B cell (primary cell): ENCODE measurements at regions not wholly inside any gene's neighbourhood (a gene's known extent, or its start where the extent isn't known, plus 50 kb on each side); places are given as distances from the start of the nearest gene placed in this dataset.

ENCODE experiments used
- ATAC-seq: fragments of 200-7000 bp; cut with Tn5 transposase; one replicate; pipeline ENCODE4 v1.10.0; 2021; ENCODE audit warnings: low read depth, mild to moderate bottlenecking, moderate number of reproducible peaks, moderate library complexity
- CTCF ChIA-PET: fragments of 350-600 bp; sonication (Branson Sonifier 250); formaldehyde crosslinking; loops from one replicate; lab custom pipeline; 2021; ENCODE audit warnings: antibody characterized with exemption, inconsistent platforms; lab: Charles Lee
- POLR2A ChIA-PET: fragments of 350-600 bp; sonication (Branson Sonifier 250); formaldehyde crosslinking; loops from one replicate; lab custom pipeline; 2021; ENCODE audit warnings: antibody characterized with exemption; lab: Charles Lee
- DNase-seq: peaks from one replicate; pipeline ENCODE4 v3.0.0; 2013
- H2AFZ ChIP-seq: 2 replicates; pipeline ENCODE4 v1.6.1; 2012; ENCODE audit warnings: mild to moderate bottlenecking, low read depth, low read length; ENCODE audit not compliant: insufficient read depth, poor library complexity, severe bottlenecking
- H3K27ac ChIP-seq, 2 donors: 1 replicate in 1 of 2; 2 replicates in 1 of 2; pipeline ENCODE4 v1.5.1; 2012 to 2013; ENCODE audit warnings: low read length in 2 of 2, mild to moderate bottlenecking in 2 of 2, moderate library complexity in 1 of 2
- H3K27me3 ChIP-seq, 4 experiments: fragments of 200-600 bp in 1 of 4; sonication (generic) in 1 of 4; replicated peaks in 1 of 4; 1 replicate in 2 of 4; 2 replicates in 2 of 4; pipeline versions ENCODE4 v1.6.1 to v1.7.0; 2013 to 2016; ENCODE audit warnings: low read length in 3 of 4, mild to moderate bottlenecking in 2 of 4, mixed read lengths in 1 of 4, moderate library complexity in 1 of 4; ENCODE audit not compliant: insufficient read depth in 4 of 4, control insufficient read depth in 3 of 4; ENCODE audit errors: control extremely low read depth in 1 of 4
- H3K36me3 ChIP-seq, 2 experiments: replicated peaks in 1 of 2; 1 replicate in 1 of 2; 2 replicates in 1 of 2; pipeline versions ENCODE4 v1.6.1 to v1.7.1; 2013; ENCODE audit warnings: low read length in 1 of 2; ENCODE audit not compliant: insufficient read depth in 2 of 2, control insufficient read depth in 1 of 2; ENCODE audit errors: control extremely low read depth in 1 of 2, extremely low read depth in 1 of 2
- H3K4me1 ChIP-seq, 2 donors: fragments of 200-600 bp in 1 of 2; sonication (generic) in 1 of 2; 1 replicate in 1 of 2; 2 replicates in 1 of 2; pipeline versions ENCODE4 v1.5.1 to v1.6.1; 2013 to 2017; ENCODE audit warnings: low read length in 2 of 2; ENCODE audit not compliant: control insufficient read depth in 2 of 2, insufficient read depth in 2 of 2
- H3K4me2 ChIP-seq: replicated peaks from 2 replicates; pipeline ENCODE3; 2012; ENCODE audit warnings: mild to moderate bottlenecking, low read depth, low read length; ENCODE audit not compliant: poor library complexity, severe bottlenecking
- H3K4me3 ChIP-seq, 5 experiments: fragments of 200-600 bp in 1 of 5; sonication (generic) in 1 of 5; 1 replicate in 3 of 5; 2 replicates in 2 of 5; pipeline versions ENCODE4 v1.5.1 to v1.7.0; 2011 to 2016; ENCODE audit warnings: low read length in 4 of 5, mild to moderate bottlenecking in 4 of 5, low read depth in 2 of 5, control low read depth in 1 of 5, moderate library complexity in 1 of 5; ENCODE audit not compliant: insufficient read depth in 1 of 5; ENCODE audit errors: control extremely low read depth in 1 of 5, extremely low read depth in 1 of 5
- H3K79me2 ChIP-seq: fragments of 200-600 bp; sonication (generic); one replicate; pipeline ENCODE4 v1.6.0; 2016; ENCODE audit warnings: low read length; ENCODE audit not compliant: control insufficient read depth, insufficient read depth
- H3K9ac ChIP-seq: fragments of 200-600 bp; sonication (generic); 2 replicates; pipeline ENCODE4 v1.6.1; 2017; ENCODE audit warnings: mild to moderate bottlenecking, low read length, moderate library complexity
- H3K9me3 ChIP-seq, 3 donors: one replicate each; pipeline versions ENCODE4 v1.6.1 to v1.7.1; 2013; ENCODE audit warnings: low read length in 2 of 3; ENCODE audit not compliant: control insufficient read depth in 2 of 3, insufficient read depth in 1 of 3; ENCODE audit errors: control extremely low read depth in 1 of 3
- H4K20me1 ChIP-seq: 2 replicates; pipeline ENCODE4 v1.6.0; 2012; ENCODE audit warnings: mild to moderate bottlenecking, low read length; ENCODE audit not compliant: insufficient read depth, control insufficient read depth, poor library complexity, severe bottlenecking
- H3K27ac Mint-ChIP-seq: one replicate; pipeline ENCODE4 v1.8.0; 2021; ENCODE audit warnings: mixed read lengths
- H3K27me3 Mint-ChIP-seq: one replicate; pipeline ENCODE4 v1.8.0; 2021; ENCODE audit warnings: mixed read lengths
- H3K4me1 Mint-ChIP-seq: one replicate; pipeline ENCODE4 v1.8.0; 2021; ENCODE audit warnings: mixed read lengths
- H3K4me3 Mint-ChIP-seq: one replicate; pipeline ENCODE4 v1.8.0; 2021; ENCODE audit warnings: mixed read lengths
- H3K9me3 Mint-ChIP-seq: one replicate; pipeline ENCODE4 v1.8.0; 2022; ENCODE audit warnings: mixed read lengths; ENCODE audit not compliant: insufficient read depth
- CTCF ChIP-seq: fragments of 200-600 bp; IDR thresholded peaks from one replicate; pipeline ENCODE4 v1.8.0; 2022; ENCODE audit warnings: antibody characterized with exemption, mild to moderate bottlenecking
- EZH2 ChIP-seq: IDR thresholded peaks from 2 replicates; pipeline ENCODE4 v1.6.1; 2012; ENCODE audit warnings: borderline replicate concordance, low read depth, mild to moderate bottlenecking, moderate library complexity, low read length; ENCODE audit not compliant: insufficient read depth, poor library complexity, severe bottlenecking
- WGBS: methylation state at CpG from one replicate; pipeline ENCODE4 v1.1.5; 2013; ENCODE audit warnings: missing lambda C conversion rate; ENCODE audit not compliant: insufficient coverage; 5-methylcytosine and 5-hydroxymethylcytosine counted together
- intact Hi-C: fragments of 100-400 bp; cut with micrococcal nuclease; formaldehyde crosslinking; loops from one replicate; pipeline ENCODE4 v1.10.0; 2022

DNA sequence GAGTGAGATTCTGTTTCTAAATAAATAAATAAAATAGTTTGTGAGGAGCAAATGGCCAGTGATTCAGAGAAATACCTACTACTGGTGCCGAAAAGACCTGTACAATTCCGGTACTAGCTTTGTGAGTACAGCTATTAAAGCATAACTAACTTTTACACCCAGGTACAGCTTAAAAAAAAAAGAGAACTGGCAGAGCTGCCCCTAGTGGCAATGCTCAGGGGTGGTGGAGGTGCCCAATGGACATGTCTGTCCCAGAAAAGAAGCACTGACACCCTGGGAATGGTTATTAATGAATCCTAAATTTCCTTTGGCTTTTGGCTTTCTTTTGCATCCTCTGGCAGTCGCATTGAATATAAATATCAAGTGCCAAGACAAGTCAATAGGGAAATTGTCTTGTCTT lies 87.0 kb downstream of the LIPG start:
- ATAC-seq (no peak), DNase-seq (no peak)
- no peak overlapping the region for H3K27ac Mint-ChIP-seq
- peaks cover 4% of the 10 kb centered on the region for H3K27me3 Mint-ChIP-seq
- H3K4me3 ChIP-seq, result no peak overlapping the region
- H2AFZ ChIP-seq, result no peak overlapping the region
- H3K4me1 Mint-ChIP-seq, result no peaks in the 10 kb centered on the region
- POLR2A ChIA-PET, result no interaction called here
- no peak overlapping the region for H3K9ac ChIP-seq
- TF ChIP-seq CTCF, result no peak
- no peak for TF ChIP-seq EZH2
- intact Hi-C loops, result no loop called here
- no peaks in the 10 kb centered on the region for H4K20me1 ChIP-seq
- no peak overlapping the region for H3K4me2 ChIP-seq
- H3K9me3 ChIP-seq, result no peaks in the 10 kb centered on the region
- CTCF ChIA-PET, result interaction anchor here (0.7 kb wide), 1 partner anchor 85 kb away, joined by 3 read pairs; no protein-coding TSS in a partner anchor
- H3K79me2 ChIP-seq, result no peaks in the 10 kb centered on the region
- no peak overlapping the region for H3K27ac ChIP-seq
- no peak overlapping the region for H3K4me3 Mint-ChIP-seq
- 100% methylated on average over 3 of the region's 3 CpGs for WGBS
- no peaks in the 10 kb centered on the region for H3K27me3 ChIP-seq
- H3K4me1 ChIP-seq, result no peaks in the 10 kb centered on the region
- no peaks in the 10 kb centered on the region for H3K9me3 Mint-ChIP-seq
- no peaks in the 10 kb centered on the region for H3K36me3 ChIP-seq
